ENCODE measurements at regions not wholly inside any gene's neighbourhood (a gene's known extent, or its start where the extent isn't known, plus 50 kb on each side); places are given as distances from the start of the nearest gene placed in this dataset.

GRCh38 chr18:22728016-22728415 is 205.1 kb upstream of the RBBP8 start:
- TF ChIP-seq, protein P1, sequence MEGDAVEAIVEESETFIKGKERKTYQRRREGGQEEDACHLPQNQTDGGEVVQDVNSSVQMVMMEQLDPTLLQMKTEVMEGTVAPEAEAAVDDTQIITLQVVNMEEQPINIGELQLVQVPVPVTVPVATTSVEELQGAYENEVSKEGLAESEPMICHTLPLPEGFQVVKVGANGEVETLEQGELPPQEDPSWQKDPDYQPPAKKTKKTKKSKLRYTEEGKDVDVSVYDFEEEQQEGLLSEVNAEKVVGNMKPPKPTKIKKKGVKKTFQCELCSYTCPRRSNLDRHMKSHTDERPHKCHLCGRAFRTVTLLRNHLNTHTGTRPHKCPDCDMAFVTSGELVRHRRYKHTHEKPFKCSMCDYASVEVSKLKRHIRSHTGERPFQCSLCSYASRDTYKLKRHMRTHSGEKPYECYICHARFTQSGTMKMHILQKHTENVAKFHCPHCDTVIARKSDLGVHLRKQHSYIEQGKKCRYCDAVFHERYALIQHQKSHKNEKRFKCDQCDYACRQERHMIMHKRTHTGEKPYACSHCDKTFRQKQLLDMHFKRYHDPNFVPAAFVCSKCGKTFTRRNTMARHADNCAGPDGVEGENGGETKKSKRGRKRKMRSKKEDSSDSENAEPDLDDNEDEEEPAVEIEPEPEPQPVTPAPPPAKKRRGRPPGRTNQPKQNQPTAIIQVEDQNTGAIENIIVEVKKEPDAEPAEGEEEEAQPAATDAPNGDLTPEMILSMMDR (conservative IDR thresholded peaks at IDR 0.05; ENCODE audit: low read length) = no peak
- no peak for TF ChIP-seq EZH2phosphoT487 (IDR thresholded peaks at IDR 0.05; ENCODE audit: borderline replicate concordance)
- no peaks in the 10 kb centered on the region for H3K9me2 ChIP-seq (replicated peaks; ENCODE audit: low read depth, low read length)
- no peak overlapping the region for H2AFZ ChIP-seq (ENCODE audit: low read length)

DNA sequence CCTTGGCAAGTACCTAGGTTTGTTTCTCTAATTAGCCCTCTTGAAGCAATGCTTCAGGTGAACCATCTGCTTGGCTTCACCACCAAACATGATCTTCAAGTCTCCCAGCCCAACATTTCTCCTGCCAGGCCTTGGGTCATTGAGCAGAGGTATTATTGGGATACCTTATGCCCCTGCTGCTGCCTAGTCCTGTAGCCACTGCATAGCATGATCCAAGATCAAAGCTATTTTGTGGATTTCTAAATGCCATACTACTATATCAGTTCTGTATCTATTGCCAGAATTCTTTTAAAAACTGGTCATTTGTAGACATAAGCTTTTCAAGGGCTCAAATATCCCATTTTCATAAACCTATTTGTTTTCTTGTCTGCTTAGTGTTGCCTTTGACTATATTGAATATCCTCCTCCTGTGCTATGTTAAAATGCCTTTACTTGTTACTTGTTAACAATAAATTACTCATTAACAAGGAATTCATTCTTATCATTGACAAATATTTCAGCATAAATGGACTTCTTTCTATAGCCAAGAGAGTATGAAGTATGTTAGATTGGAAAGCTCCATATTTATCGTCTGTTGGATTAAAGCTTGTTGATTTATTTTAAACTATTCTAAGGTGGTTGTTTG is 204.5 kb upstream of the RBBP8 start:
- H3K4me3 ChIP-seq (ENCODE audit: low read length, poor library complexity, severe bottlenecking) = no peak overlapping the region
- no peak for TF ChIP-seq EZH2phosphoT487 (IDR thresholded peaks at IDR 0.05; ENCODE audit: borderline replicate concordance)
- TF ChIP-seq, protein P1 (conservative IDR thresholded peaks at IDR 0.05; ENCODE audit: low read length) = no peak
- H3K9me2 ChIP-seq (replicated peaks; ENCODE audit: low read depth, low read length) = no peaks in the 10 kb centered on the region
- H3K9me3 ChIP-seq (ENCODE audit: insufficient read depth, low read depth, low read length) = no peaks in the 10 kb centered on the region
- H3K4me1 ChIP-seq (ENCODE audit: insufficient read depth, low read length, poor library complexity, severe bottlenecking) = no peaks in the 10 kb centered on the region
- no peaks in the 10 kb centered on the region for H3K27me3 ChIP-seq (ENCODE audit: insufficient read depth, low read length, poor library complexity, severe bottlenecking)
- no peaks in the 10 kb centered on the region for H3F3A ChIP-seq (ENCODE audit: low read depth)
- H3K36me3 ChIP-seq (ENCODE audit: insufficient read depth, low read length) = no peaks in the 10 kb centered on the region
- H4K20me1 ChIP-seq (ENCODE audit: insufficient read depth, low read length, poor library complexity, severe bottlenecking) = no peaks in the 10 kb centered on the region
- H3K79me2 ChIP-seq (ENCODE audit: insufficient read depth, low read length) = no peaks in the 10 kb centered on the region
- no peak overlapping the region for H2AFZ ChIP-seq (ENCODE audit: low read length)
- H3K9ac ChIP-seq (ENCODE audit: low read depth, low read length, poor library complexity, severe bottlenecking) = no peak overlapping the region
- H3K4me2 ChIP-seq (ENCODE audit: low read depth, low read length, poor library complexity, severe bottlenecking) = no peak overlapping the region

More at GRCh38 chr18:22728016-22728415, 205.1 kb upstream of the RBBP8 start:
- H3K27me3 ChIP-seq (ENCODE audit: insufficient read depth, low read length, poor library complexity, severe bottlenecking) = no peaks in the 10 kb centered on the region
- no peaks in the 10 kb centered on the region for H3F3A ChIP-seq (ENCODE audit: low read depth)
- H3K4me2 ChIP-seq (ENCODE audit: low read depth, low read length, poor library complexity, severe bottlenecking) = no peak overlapping the region
- no peaks in the 10 kb centered on the region for H3K36me3 ChIP-seq (ENCODE audit: insufficient read depth, low read length)
- no peak overlapping the region for H3K9ac ChIP-seq (ENCODE audit: low read depth, low read length, poor library complexity, severe bottlenecking)
- no peaks in the 10 kb centered on the region for H3K9me3 ChIP-seq (ENCODE audit: insufficient read depth, low read depth, low read length)
- H3K4me3 ChIP-seq (ENCODE audit: low read length, poor library complexity, severe bottlenecking) = no peak overlapping the region
- no peaks in the 10 kb centered on the region for H3K4me1 ChIP-seq (ENCODE audit: insufficient read depth, low read length, poor library complexity, severe bottlenecking)
- no peaks in the 10 kb centered on the region for H4K20me1 ChIP-seq (ENCODE audit: insufficient read depth, low read length, poor library complexity, severe bottlenecking)
- H3K79me2 ChIP-seq (ENCODE audit: insufficient read depth, low read length) = no peaks in the 10 kb centered on the region

- TF ChIP-seq, protein P1 (conservative IDR thresholded peaks at IDR 0.05; ENCODE audit: low read length) = no peak
- no peak for TF ChIP-seq EZH2phosphoT487 (IDR thresholded peaks at IDR 0.05; ENCODE audit: borderline replicate concordance)
- H3K9me3 ChIP-seq (ENCODE audit: insufficient read depth, low read depth, low read length) = no peaks in the 10 kb centered on the region
- no peaks in the 10 kb centered on the region for H3F3A ChIP-seq (ENCODE audit: low read depth)
- no peaks in the 10 kb centered on the region for H3K79me2 ChIP-seq (ENCODE audit: insufficient read depth, low read length)
- no peaks in the 10 kb centered on the region for H3K4me1 ChIP-seq (ENCODE audit: insufficient read depth, low read length, poor library complexity, severe bottlenecking)
- no peak overlapping the region for H3K4me2 ChIP-seq (ENCODE audit: low read depth, low read length, poor library complexity, severe bottlenecking)
- no peaks in the 10 kb centered on the region for H4K20me1 ChIP-seq (ENCODE audit: insufficient read depth, low read length, poor library complexity, severe bottlenecking)
- no peak overlapping the region for H3K4me3 ChIP-seq (ENCODE audit: low read length, poor library complexity, severe bottlenecking)
- no peaks in the 10 kb centered on the region for H3K9me2 ChIP-seq (replicated peaks; ENCODE audit: low read depth, low read length)
- H3K36me3 ChIP-seq (ENCODE audit: insufficient read depth, low read length) = no peaks in the 10 kb centered on the region
- H3K9ac ChIP-seq (ENCODE audit: low read depth, low read length, poor library complexity, severe bottlenecking) = no peak overlapping the region
- H2AFZ ChIP-seq (ENCODE audit: low read length) = no peak overlapping the region
- no peaks in the 10 kb centered on the region for H3K27me3 ChIP-seq (ENCODE audit: insufficient read depth, low read length, poor library complexity, severe bottlenecking)
These were observed 201.7 kb upstream of the RBBP8 start for GRCh38 chr18:22731398-22731797.
